OCI-M1 (cell line): ENCODE measurements at regions not wholly inside any gene's neighbourhood (a gene's known extent, or its start where the extent isn't known, plus 50 kb on each side); places are given as distances from the start of the nearest gene placed in this dataset.

Experiments used
- DNase-seq: peaks from one replicate; lab custom pipeline; 2025; lab: John Stamatoyannopoulos, UW

DNA sequence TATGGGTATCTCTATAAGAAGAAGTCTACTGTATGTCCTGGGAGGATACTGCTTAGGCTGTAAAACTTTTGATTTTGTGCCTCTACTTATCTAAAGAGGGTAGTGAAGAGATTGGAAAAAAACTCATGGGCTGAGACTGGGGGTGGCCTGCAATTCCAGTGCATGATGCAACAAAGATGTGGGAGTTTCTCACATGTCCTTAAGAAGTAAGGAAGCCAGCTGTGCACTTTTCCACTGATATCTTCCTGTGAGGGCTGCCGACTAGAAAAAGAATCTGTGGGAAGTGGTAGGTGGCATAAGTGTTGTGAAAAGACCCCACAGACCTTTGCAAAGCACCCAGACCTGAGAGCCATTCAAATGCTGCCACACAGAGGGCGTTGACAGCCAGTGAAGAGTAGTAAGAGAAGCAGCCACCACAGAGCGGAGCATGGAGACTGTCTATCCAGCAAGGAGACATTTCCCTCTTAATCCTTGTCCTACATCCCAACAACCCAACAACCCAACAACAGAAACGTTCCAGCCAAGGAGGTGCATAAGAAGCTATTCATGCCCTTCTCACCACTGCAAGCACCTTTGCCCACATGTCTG is 65.1 kb downstream of the PFDN4 start:
- DNase-seq = no peak

- DNase-seq = no peak
These were observed 67.6 kb downstream of the PFDN4 start for GRCh38 chr20:54275359-54276111.

GRCh38 chr20:54276577-54277169 is 68.8 kb downstream of the PFDN4 start:
- no peak for DNase-seq

DNA sequence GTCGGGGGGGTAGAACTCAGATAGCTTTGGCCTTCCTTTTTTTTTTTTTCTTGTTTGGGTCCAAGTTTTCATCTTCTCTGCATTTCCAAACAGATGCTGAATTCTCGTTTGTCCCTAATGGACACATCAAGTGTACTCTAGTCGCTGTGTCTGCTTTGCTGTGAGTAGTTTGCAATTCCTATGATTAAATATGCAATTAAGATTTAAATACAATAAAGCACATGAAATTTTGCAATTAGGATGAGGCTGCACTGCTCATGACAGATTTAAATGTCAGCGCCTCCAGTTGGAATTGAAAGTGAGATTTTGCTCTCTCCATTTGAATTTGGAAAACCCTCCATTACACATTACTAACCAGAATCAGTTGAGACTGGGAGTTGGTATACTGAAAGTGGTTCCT is 70.4 kb downstream of the PFDN4 start:
- DNase-seq = no peak

DNA sequence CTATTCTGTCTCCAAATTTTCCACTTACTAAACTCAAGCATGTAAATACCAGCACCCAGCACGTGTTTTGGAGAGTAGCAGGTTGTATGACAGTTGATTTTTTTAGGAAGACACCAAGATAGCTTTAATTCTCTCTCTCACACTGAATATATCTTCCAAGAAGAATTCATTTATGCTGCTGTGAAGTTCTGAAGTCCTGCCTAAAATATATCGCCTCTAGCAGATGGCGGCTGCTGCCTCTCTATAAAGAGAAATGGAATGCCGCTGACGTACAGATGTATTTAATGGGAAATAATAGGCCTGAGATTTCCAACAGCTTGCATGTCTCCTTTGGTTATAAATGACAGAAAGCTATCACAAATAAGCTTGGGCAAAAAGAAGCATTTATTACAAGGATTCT is 74.7 kb downstream of the PFDN4 start:
- no peak for DNase-seq

DNA sequence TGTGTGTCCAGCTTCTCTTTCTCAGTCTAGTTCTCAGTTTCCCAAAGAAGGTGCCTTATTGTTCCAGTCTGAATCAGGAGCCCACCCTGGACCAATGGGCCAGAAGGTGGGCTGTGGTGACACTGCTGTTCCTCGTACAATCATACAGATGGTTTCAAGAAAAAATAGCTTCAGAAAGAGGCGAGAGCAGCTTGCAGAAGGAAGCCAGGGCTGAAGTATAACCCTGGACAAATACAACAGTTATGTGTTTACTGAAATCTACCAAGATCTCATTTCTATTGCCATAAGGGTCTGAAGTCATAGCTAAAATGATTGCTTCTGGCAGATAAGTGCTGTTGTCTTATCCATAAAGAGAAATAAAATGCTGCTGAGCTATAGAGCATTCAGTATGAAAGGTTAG is 75.4 kb downstream of the PFDN4 start:
- DNase-seq = no peak

GRCh38 chr20:54284928-54285704 is 77.2 kb downstream of the PFDN4 start:
- peak; percentile 5 for DNase-seq

DNA sequence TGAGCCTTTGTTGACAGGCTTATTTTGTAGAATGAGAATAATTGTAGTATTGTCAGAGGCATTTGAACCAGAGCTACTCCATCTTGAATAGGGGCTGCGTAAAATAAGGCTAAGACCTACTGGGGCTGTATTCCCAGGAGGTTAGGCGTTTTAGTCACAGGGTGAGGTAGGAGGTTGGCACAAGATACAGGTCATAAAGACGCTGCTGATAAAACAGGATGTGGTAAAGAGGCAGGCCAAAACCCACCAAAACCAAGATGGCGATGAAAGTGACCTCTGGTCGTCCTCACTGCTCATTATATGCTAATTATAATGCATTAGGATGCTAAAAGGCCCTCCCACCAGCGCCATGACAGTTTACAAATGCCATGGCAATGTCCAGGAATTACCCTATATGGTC is 82.7 kb downstream of the PFDN4 start:
- no peak for DNase-seq

GRCh38 chr20:54291339-54292010 is 83.6 kb downstream of the PFDN4 start:
- no peak for DNase-seq

GRCh38 chr20:54292185-54292584 is 84.3 kb downstream of the PFDN4 start:
- DNase-seq = no peak

GRCh38 chr20:54293526-54293925 is 85.6 kb downstream of the PFDN4 start:
- DNase-seq = no peak

- DNase-seq = no peak
These were observed 86.2 kb downstream of the PFDN4 start for GRCh38 chr20:54294094-54294493.

- DNase-seq = no peak
These were observed 87.8 kb downstream of the PFDN4 start for GRCh38 chr20:54295686-54296085.

DNA sequence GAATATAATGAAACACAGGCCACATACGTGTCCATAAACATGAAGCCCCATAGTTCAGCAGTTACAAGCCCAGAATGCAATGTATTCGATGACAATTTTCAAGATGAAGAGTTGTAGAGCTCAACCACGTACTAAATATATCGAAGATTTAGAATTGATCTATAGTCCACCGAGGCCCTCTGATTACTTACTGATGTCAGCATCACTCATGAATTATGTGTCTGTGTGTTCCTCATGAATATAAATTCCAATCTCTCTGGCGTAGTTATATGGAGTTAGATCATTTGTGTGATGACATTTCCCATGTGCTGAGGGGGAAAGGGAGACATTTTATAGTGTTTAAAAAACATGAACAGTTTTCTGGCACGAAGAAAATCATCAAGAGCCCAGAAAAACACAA is 97.5 kb downstream of the PFDN4 start:
- DNase-seq = no peak

DNA sequence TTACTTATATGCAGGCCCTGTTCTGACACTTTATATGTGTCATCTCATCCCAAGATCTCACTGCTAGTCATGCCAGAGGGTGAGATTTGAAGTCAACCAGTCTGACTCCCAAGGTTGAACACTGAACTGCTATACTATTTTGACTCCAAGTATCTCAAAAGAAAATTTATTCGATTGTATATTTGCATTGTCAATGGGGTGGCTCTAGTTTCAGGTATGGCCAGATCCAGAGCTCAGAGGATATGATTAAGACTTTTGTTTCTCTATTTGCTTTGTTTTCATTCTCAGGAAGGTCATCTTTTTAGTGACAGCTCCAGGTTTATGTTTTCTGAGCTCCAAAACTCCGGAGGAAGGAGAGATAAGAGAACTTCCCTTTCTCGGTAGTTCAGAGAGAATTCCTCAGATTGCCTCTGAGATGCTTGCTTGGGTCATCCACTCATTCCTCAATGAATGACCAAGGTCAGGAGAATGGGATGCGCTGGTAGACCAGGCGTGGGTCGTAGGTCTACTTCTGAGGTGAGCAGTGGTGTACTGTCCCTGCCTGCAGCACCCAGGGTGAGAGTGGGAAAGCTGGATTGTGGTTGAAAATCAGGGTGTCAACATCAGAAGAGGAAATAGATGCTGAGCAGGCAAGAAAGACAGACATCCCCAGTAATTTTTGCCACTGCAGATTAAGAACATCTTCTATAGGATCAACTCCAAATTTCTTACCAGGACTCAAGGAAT is 99.3 kb downstream of the PFDN4 start:
- no peak for DNase-seq

DNA sequence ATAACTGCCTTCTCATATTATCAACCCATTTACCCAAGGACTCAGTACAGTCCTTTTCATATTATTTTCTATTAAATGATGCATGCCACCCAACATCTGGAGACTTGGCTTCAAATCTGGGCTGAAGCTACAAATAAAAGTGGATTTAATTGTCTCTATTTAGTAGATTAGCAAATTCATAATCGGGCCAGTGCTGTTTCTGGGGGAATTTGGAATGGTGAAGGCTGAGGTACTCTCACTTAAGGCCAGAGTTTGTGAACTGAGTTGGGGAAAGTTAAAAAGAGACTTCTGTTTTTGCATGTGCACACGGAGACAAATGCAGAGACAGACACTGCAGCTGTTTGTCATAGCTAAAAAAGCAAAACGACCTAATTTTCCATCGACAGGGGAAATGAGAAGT is 100.9 kb downstream of the PFDN4 start:
- DNase-seq = no peak

DNA sequence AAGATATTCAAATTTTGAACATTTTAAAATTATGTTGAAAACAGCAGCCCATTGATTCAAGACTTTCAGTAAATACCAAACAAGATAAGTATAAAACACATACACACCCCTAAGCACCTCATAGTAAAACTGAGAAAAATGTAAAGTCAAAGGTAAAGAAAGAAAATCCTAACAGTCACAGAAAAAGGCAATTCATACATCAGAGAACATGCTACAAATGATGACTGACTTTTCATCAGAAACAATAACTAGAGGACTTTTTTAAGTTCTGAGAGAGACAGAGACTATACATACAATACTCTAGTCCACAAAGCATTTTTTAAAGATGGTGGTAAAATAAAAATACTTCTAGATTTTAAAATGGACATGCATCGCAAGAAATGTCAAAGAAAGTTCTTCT is 111.0 kb downstream of the PFDN4 start:
- no peak for DNase-seq

- DNase-seq = no peak
These were observed 112.3 kb downstream of the PFDN4 start for GRCh38 chr20:54320148-54320607.

DNA sequence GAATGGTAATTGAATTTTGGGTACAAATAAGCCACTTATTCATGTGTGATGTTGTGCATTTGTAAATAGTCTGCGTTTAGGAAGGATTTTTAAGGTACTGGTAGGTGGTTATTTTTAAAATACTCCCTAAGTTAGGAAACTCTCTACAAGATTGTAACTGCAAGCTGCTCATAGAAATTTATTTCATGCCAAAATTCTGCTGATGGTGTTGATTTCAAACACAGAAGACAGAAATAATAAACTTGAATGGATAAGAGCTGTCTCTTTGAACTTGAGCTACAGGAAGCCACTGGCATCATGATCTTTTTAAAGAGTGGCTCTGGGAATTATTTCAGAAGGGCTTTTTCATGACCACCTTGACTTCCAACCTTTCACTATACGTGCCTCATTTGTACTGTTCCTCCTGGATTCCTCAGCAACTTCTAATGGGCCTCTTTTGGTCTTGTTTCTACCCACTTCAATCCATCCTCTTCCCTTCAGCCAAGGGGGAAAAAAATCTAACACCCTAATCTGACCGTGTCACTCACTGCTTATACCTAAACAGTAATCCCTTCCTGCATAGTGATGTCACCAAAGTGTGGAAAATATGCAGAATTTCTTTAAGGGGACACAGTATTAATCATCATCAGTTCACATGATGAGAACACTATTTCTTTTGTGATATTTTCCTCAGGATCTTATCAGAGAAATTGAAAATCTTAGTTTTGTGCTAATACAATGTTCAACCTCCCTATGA is 113.6 kb downstream of the PFDN4 start:
- no peak for DNase-seq

- DNase-seq = no peak
These were observed 115.4 kb downstream of the PFDN4 start for GRCh38 chr20:54323227-54323734.

DNA sequence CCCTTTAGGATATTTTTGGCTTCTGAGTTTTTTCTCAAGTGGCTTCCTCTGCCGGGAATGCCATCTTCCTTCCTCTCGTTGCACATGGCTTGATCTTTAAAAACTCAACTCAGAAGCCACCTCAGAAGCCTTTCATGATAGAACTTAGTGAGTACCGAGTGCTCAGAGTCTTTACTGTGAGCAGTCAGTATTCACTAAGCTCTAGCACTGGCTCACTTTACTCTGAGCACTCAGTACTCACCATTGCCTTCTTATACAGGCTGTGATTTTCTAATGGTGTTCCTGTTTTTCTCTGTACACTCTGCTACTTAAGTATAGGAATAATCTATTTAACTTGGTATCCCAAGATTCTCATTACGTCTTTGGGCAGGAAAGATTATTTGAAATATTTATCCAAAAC is 116.2 kb downstream of the PFDN4 start:
- DNase-seq = no peak
